ENCODE measurements at regions not wholly inside any gene's neighbourhood (a gene's known extent, or its start where the extent isn't known, plus 50 kb on each side); places are given as distances from the start of the nearest gene placed in this dataset.

GRCh38 chr6:139940741-139941729 is 566.6 kb upstream of the CITED2 start:
- Mint-ChIP-seq H3K4me3 (no peak overlapping the region), H3K9me3 (no peaks in the 10 kb centered on the region), H3K27me3 (no peaks in the 10 kb centered on the region), H3K36me3 (no peaks in the 10 kb centered on the region), H3K4me1 (no peaks in the 10 kb centered on the region), H3K27ac (no peak overlapping the region)
- CTCF ChIA-PET: no interaction called here
- no peak for DNase-seq

GRCh38 chr6:139939189-139939979 is 564.9 kb upstream of the CITED2 start:
- no peak overlapping the region for H3K4me3 Mint-ChIP-seq
- CTCF ChIA-PET: no interaction called here
- no peaks in the 10 kb centered on the region for H3K27me3 Mint-ChIP-seq
- no peaks in the 10 kb centered on the region for H3K9me3 Mint-ChIP-seq
- DNase-seq: no peak
- H3K36me3 Mint-ChIP-seq: no peaks in the 10 kb centered on the region
- no peak overlapping the region for H3K27ac Mint-ChIP-seq
- no peaks in the 10 kb centered on the region for H3K4me1 Mint-ChIP-seq

- H3K9me3 Mint-ChIP-seq: no peaks in the 10 kb centered on the region
- no peaks in the 10 kb centered on the region for H3K27me3 Mint-ChIP-seq
- H3K27ac Mint-ChIP-seq: no peak overlapping the region
- no peak for DNase-seq
- H3K4me3 Mint-ChIP-seq: no peak overlapping the region
- no peaks in the 10 kb centered on the region for H3K4me1 Mint-ChIP-seq
- CTCF ChIA-PET: no interaction called here
- H3K36me3 Mint-ChIP-seq: no peaks in the 10 kb centered on the region
Measured at GRCh38 chr6:139932671-139933070, 558.2 kb upstream of the CITED2 start.

GRCh38 chr6:139931747-139932146 is 557.3 kb upstream of the CITED2 start:
- Mint-ChIP-seq H3K36me3 (no peaks in the 10 kb centered on the region), H3K27ac (no peak overlapping the region), H3K4me3 (no peak overlapping the region), H3K9me3 (no peaks in the 10 kb centered on the region), H3K27me3 (no peaks in the 10 kb centered on the region), H3K4me1 (no peaks in the 10 kb centered on the region)
- DNase-seq: no peak
- CTCF ChIA-PET: no interaction called here

GRCh38 chr6:139927742-139928305 is 553.4 kb upstream of the CITED2 start:
- no peak overlapping the region for H3K4me3 Mint-ChIP-seq
- no peaks in the 10 kb centered on the region for H3K4me1 Mint-ChIP-seq
- no peak for DNase-seq
- H3K27me3 Mint-ChIP-seq: no peaks in the 10 kb centered on the region
- no peaks in the 10 kb centered on the region for H3K36me3 Mint-ChIP-seq
- H3K27ac Mint-ChIP-seq: no peak overlapping the region
- CTCF ChIA-PET: no interaction called here
- no peaks in the 10 kb centered on the region for H3K9me3 Mint-ChIP-seq

GRCh38 chr6:139927236-139927635 is 552.8 kb upstream of the CITED2 start:
- Mint-ChIP-seq H3K27ac (no peak overlapping the region), H3K36me3 (no peaks in the 10 kb centered on the region), H3K4me3 (no peak overlapping the region), H3K9me3 (no peaks in the 10 kb centered on the region), H3K4me1 (no peaks in the 10 kb centered on the region), H3K27me3 (no peaks in the 10 kb centered on the region)
- no peak for DNase-seq
- CTCF ChIA-PET: no interaction called here

GRCh38 chr6:139926711-139927110 is 552.3 kb upstream of the CITED2 start:
- CTCF ChIA-PET: no interaction called here
- H3K27me3 Mint-ChIP-seq: no peaks in the 10 kb centered on the region

GRCh38 chr6:139925894-139926641 is 551.6 kb upstream of the CITED2 start:
- Mint-ChIP-seq H3K27ac (no peak overlapping the region), H3K27me3 (no peaks in the 10 kb centered on the region), H3K4me3 (no peak overlapping the region), H3K9me3 (no peaks in the 10 kb centered on the region), H3K36me3 (no peaks in the 10 kb centered on the region), H3K4me1 (no peaks in the 10 kb centered on the region)
- DNase-seq: no peak
- CTCF ChIA-PET: no interaction called here

More at GRCh38 chr6:139926711-139927110, 552.3 kb upstream of the CITED2 start:
- Mint-ChIP-seq H3K4me3 (no peak overlapping the region), H3K4me1 (no peaks in the 10 kb centered on the region), H3K36me3 (no peaks in the 10 kb centered on the region), H3K27ac (no peak overlapping the region), H3K9me3 (no peaks in the 10 kb centered on the region)
- no peak for DNase-seq

GRCh38 chr6:139923964-139924475 is 549.6 kb upstream of the CITED2 start:
- CTCF ChIA-PET: no interaction called here
- H3K4me1 Mint-ChIP-seq: no peaks in the 10 kb centered on the region
- no peaks in the 10 kb centered on the region for H3K27me3 Mint-ChIP-seq
- H3K36me3 Mint-ChIP-seq: no peaks in the 10 kb centered on the region
- no peak overlapping the region for H3K27ac Mint-ChIP-seq
- no peaks in the 10 kb centered on the region for H3K9me3 Mint-ChIP-seq
- no peak overlapping the region for H3K4me3 Mint-ChIP-seq
- no peak for DNase-seq

GRCh38 chr6:139922236-139922635 is 547.8 kb upstream of the CITED2 start:
- Mint-ChIP-seq H3K4me3 (no peak overlapping the region), H3K36me3 (no peaks in the 10 kb centered on the region), H3K4me1 (no peaks in the 10 kb centered on the region), H3K27me3 (no peaks in the 10 kb centered on the region), H3K27ac (no peak overlapping the region), H3K9me3 (no peaks in the 10 kb centered on the region)
- CTCF ChIA-PET: no interaction called here
- no peak for DNase-seq

GRCh38 chr6:139920776-139921100 is 546.3 kb upstream of the CITED2 start:
- Mint-ChIP-seq H3K4me1 (no peaks in the 10 kb centered on the region), H3K4me3 (no peak overlapping the region), H3K27ac (no peak overlapping the region), H3K36me3 (no peaks in the 10 kb centered on the region), H3K9me3 (no peaks in the 10 kb centered on the region), H3K27me3 (no peaks in the 10 kb centered on the region)
- DNase-seq: no peak
- CTCF ChIA-PET: no interaction called here

GRCh38 chr6:139920027-139920775 is 545.8 kb upstream of the CITED2 start:
- Mint-ChIP-seq H3K27me3 (no peaks in the 10 kb centered on the region), H3K9me3 (no peaks in the 10 kb centered on the region), H3K27ac (no peak overlapping the region), H3K4me1 (no peaks in the 10 kb centered on the region), H3K4me3 (no peak overlapping the region), H3K36me3 (no peaks in the 10 kb centered on the region)
- CTCF ChIA-PET: no interaction called here
- DNase-seq: no peak

- Mint-ChIP-seq H3K27me3 (no peaks in the 10 kb centered on the region), H3K9me3 (no peaks in the 10 kb centered on the region), H3K4me3 (no peak overlapping the region), H3K36me3 (no peaks in the 10 kb centered on the region), H3K27ac (no peak overlapping the region), H3K4me1 (no peaks in the 10 kb centered on the region)
- CTCF ChIA-PET: no interaction called here
- no peak for DNase-seq
Measured at GRCh38 chr6:139919107-139920026, 544.9 kb upstream of the CITED2 start.
